ENCODE measurements at regions not wholly inside any gene's neighbourhood (a gene's known extent, or its start where the extent isn't known, plus 50 kb on each side); places are given as distances from the start of the nearest gene placed in this dataset.

DNA sequence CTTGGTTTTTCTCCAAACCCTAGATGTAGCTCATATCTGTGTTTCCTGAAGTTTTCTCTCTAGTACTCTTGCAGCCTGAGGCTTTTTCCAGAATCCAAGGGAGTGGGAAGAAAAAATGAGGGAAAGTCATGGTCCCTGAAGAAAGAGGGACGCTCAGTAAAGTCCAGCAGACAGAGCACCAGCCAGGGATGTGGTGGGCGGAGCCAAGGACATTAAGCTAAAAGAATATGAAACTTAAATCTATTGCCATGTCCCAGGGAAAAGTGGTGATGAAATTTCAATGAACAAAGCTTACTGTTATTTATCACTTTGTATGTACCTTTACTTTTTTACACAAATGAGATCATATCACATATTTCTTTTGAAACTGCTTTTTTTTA is 430.2 kb downstream of the USP25 start:
- Histone ChIP-seq H3K4me3 (no peak overlapping the region), H3K36me3 (no peaks in the 10 kb centered on the region), H3K27me3 (no peaks in the 10 kb centered on the region), H3K27ac (no peak overlapping the region), H3K9me3 (no peaks in the 10 kb centered on the region), H3K4me1 (no peaks in the 10 kb centered on the region)
- ATAC-seq = no peak
- no peak for TF ChIP-seq CTCF (IDR thresholded peaks at IDR 0.05)
- no peak for DNase-seq
- intact Hi-C loops (cut with DNase I) = no loop called here

- no peak for ATAC-seq
- intact Hi-C loops (cut with DNase I) = no loop called here
- Histone ChIP-seq H3K27me3 (no peaks in the 10 kb centered on the region), H3K9me3 (no peaks in the 10 kb centered on the region), H3K4me1 (no peaks in the 10 kb centered on the region), H3K27ac (no peak overlapping the region), H3K36me3 (no peaks in the 10 kb centered on the region), H3K4me3 (no peak overlapping the region)
- TF ChIP-seq CTCF (IDR thresholded peaks at IDR 0.05) = no peak
- DNase-seq = no peak
These were observed 433.2 kb downstream of the USP25 start for GRCh38 chr21:16162953-16163352.

- Histone ChIP-seq H3K4me1 (no peaks in the 10 kb centered on the region), H3K27me3 (no peaks in the 10 kb centered on the region), H3K9me3 (no peaks in the 10 kb centered on the region), H3K36me3 (no peaks in the 10 kb centered on the region), H3K27ac (no peak overlapping the region), H3K4me3 (no peak overlapping the region)
- no peak for ATAC-seq
- no peak for TF ChIP-seq CTCF (IDR thresholded peaks at IDR 0.05)
- intact Hi-C loops (cut with DNase I) = no loop called here
- no peak for DNase-seq
These were observed 439.3 kb downstream of the USP25 start for GRCh38 chr21:16169102-16169511.

DNA sequence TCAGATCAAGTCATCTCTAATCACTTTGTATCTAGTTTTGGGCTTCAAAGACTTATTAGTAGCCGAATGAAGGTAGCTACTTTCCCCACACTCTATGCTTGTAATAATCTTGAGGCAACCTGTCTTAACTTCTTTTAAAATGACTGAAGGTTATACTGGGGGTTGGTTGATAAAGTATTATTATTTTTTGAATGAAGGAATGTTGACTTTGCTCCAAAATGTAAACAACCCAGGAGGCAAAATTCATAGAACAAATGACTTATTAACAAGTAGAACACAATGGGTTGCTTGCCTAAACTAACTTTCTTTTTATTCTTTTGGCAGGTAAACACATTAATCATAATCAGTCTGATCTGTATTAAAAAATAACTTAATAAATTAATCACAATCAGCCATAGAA is 440.0 kb downstream of the USP25 start:
- DNase-seq (no peak), ATAC-seq (no peak)
- TF ChIP-seq CTCF (IDR thresholded peaks at IDR 0.05) = no peak
- intact Hi-C loops (cut with DNase I) = no loop called here
- H3K27me3 ChIP-seq = no peaks in the 10 kb centered on the region
- no peaks in the 10 kb centered on the region for H3K4me1 ChIP-seq
- no peaks in the 10 kb centered on the region for H3K36me3 ChIP-seq
- no peaks in the 10 kb centered on the region for H3K9me3 ChIP-seq
- H3K4me3 ChIP-seq = no peak overlapping the region
- no peak overlapping the region for H3K27ac ChIP-seq

DNA sequence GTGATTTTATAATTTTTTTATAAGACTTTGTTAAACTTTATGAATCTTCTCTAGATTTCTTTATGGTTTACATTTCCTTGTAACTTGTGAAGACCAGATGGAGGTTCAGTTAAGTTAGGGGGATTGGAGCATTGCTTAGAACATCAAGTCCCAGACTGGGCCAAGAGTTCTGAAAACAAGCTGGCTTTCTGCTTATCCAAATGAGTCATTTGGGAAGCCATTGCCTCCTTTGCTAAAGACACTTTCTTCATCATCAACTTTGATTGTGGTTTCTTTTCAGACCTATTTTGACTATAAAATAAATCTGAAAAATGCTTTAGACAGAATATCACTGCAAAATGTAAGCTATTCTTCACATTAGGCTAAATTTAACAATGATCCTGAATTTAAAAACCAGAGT is 446.8 kb downstream of the USP25 start:
- no peak overlapping the region for H3K4me3 ChIP-seq
- no peaks in the 10 kb centered on the region for H3K9me3 ChIP-seq
- no peaks in the 10 kb centered on the region for H3K36me3 ChIP-seq
- H3K27me3 ChIP-seq = no peaks in the 10 kb centered on the region
- no peak for TF ChIP-seq CTCF (IDR thresholded peaks at IDR 0.05)
- H3K27ac ChIP-seq = no peak overlapping the region
- no peak for ATAC-seq
- no peak for DNase-seq
- no peaks in the 10 kb centered on the region for H3K4me1 ChIP-seq
- intact Hi-C loops (cut with DNase I) = no loop called here

DNA sequence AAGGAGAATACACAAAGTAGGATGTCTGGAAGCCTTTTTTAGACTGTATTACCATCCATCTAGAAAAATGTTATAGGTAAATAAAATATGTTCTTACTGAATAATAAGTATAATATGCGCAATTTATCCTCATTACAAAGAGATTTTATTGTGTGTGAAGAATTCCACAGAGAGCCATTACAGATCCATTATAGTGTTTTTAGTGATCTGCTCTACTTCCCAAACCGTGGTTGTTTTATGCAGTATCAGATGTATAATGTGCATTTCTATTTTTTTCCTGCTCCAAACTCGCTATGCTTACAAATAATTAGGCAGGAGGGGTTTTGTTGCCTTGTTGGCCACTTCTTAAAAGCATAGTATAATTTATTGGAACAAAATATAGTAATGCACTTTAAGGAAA is 447.8 kb downstream of the USP25 start:
- no peaks in the 10 kb centered on the region for H3K4me1 ChIP-seq

More for the DNA sequence above, 447.8 kb downstream of the USP25 start:
- Histone ChIP-seq H3K4me3 (no peak overlapping the region), H3K27ac (no peak overlapping the region), H3K9me3 (no peaks in the 10 kb centered on the region), H3K36me3 (no peaks in the 10 kb centered on the region), H3K27me3 (no peaks in the 10 kb centered on the region)
- ATAC-seq = no peak
- DNase-seq = no peak
- no peak for TF ChIP-seq CTCF (IDR thresholded peaks at IDR 0.05)
- intact Hi-C loops (cut with DNase I) = no loop called here
